ENCODE measurements at regions not wholly inside any gene's neighbourhood (a gene's known extent, or its start where the extent isn't known, plus 50 kb on each side); places are given as distances from the start of the nearest gene placed in this dataset.

GRCh38 chr10:46226900-46227558 is 59.8 kb upstream of the ANTXRL start:
- no peak for TF ChIP-seq CTCF (IDR thresholded peaks at IDR 0.05; ENCODE audit: control insufficient read depth, insufficient read depth, low read depth, low read length, missing control alignments)
- DNase-seq (ENCODE audit: low read depth) = no peak
- H3K4me3 ChIP-seq (ENCODE audit: control insufficient read depth, low read depth, low read length) = no peak overlapping the region

- no peak overlapping the region for H3K4me3 ChIP-seq (ENCODE audit: control insufficient read depth, low read depth, low read length)
- no peak for TF ChIP-seq CTCF (IDR thresholded peaks at IDR 0.05; ENCODE audit: control insufficient read depth, insufficient read depth, low read depth, low read length, missing control alignments)
- no peak for DNase-seq (ENCODE audit: low read depth)
Observed at GRCh38 chr10:46227571-46227935, 59.2 kb upstream of the ANTXRL start.

- no peak for TF ChIP-seq CTCF (IDR thresholded peaks at IDR 0.05; ENCODE audit: control insufficient read depth, insufficient read depth, low read depth, low read length, missing control alignments)
- no peak overlapping the region for H3K4me3 ChIP-seq (ENCODE audit: control insufficient read depth, low read depth, low read length)
- no peak for DNase-seq (ENCODE audit: low read depth)
Observed at GRCh38 chr10:46227936-46228562, 58.7 kb upstream of the ANTXRL start.

GRCh38 chr10:46228563-46229071 is 58.2 kb upstream of the ANTXRL start:
- no peak overlapping the region for H3K4me3 ChIP-seq (ENCODE audit: control insufficient read depth, low read depth, low read length)
- peak; percentile 99 for TF ChIP-seq CTCF (IDR thresholded peaks at IDR 0.05; ENCODE audit: control insufficient read depth, insufficient read depth, low read depth, low read length, missing control alignments)

GRCh38 chr10:46229144-46229563 is 57.6 kb upstream of the ANTXRL start:
- TF ChIP-seq CTCF (IDR thresholded peaks at IDR 0.05; ENCODE audit: control insufficient read depth, insufficient read depth, low read depth, low read length, missing control alignments) = peak; percentile 73
- DNase-seq (ENCODE audit: low read depth) = no peak
- no peak overlapping the region for H3K4me3 ChIP-seq (ENCODE audit: control insufficient read depth, low read depth, low read length)

More at GRCh38 chr10:46228563-46229071, 58.2 kb upstream of the ANTXRL start:
- DNase-seq (ENCODE audit: low read depth) = peak; percentile 5

- DNase-seq (ENCODE audit: low read depth) = no peak
- TF ChIP-seq CTCF (IDR thresholded peaks at IDR 0.05; ENCODE audit: control insufficient read depth, insufficient read depth, low read depth, low read length, missing control alignments) = no peak
- no peak overlapping the region for H3K4me3 ChIP-seq (ENCODE audit: control insufficient read depth, low read depth, low read length)
Observed at GRCh38 chr10:46230615-46231014, 56.2 kb upstream of the ANTXRL start.

Measured in AG09309 (cell line).